IMR-90 (cell line): ENCODE measurements at regions not wholly inside any gene's neighbourhood (a gene's known extent, or its start where the extent isn't known, plus 50 kb on each side); places are given as distances from the start of the nearest gene placed in this dataset.

Experiments
- ATAC-seq: fragments of 200-7000 bp; cut with Tn5 transposase; 2 replicates; pipeline ENCODE4 v1.9.1; 2020; ENCODE audit warnings: low read depth, mild to moderate bottlenecking, moderate library complexity
- BruUV-seq: library from RNA; stranded (reverse); fragments of 400-500 nt; replicated peaks from 2 replicates; lab custom pipeline; 2021; lab: Mats Ljungman, UMichigan
- CTCF ChIA-PET: fragments of 300-600 bp; formaldehyde crosslinking; extraction: SDS; loops from one replicate; lab custom pipeline; 2021; ENCODE audit warnings: antibody characterized with exemption; lab: Yijun Ruan, JAX
- POLR2A ChIA-PET: fragments of 300-600 bp; sonication (Branson Sonifier 250); formaldehyde crosslinking; loops from one replicate; lab custom pipeline; 2022; ENCODE audit warnings: antibody characterized with exemption; ENCODE audit not compliant: unreplicated experiment; lab: Charles Lee
- DNase-seq: peaks from one replicate; pipeline ENCODE4 v3.0.0; 2013
- H2AFZ ChIP-seq: replicated peaks from 2 replicates; pipeline ENCODE3; 2013; ENCODE audit warnings: low read length, mild to moderate bottlenecking; ENCODE audit not compliant: poor library complexity
- H2AK5ac ChIP-seq: 2 replicates; pipeline ENCODE4 v1.6.1; 2013; ENCODE audit warnings: low read depth, low read length, inconsistent platforms
- H2AK9ac ChIP-seq: replicated peaks from 2 replicates; pipeline ENCODE3; 2013; ENCODE audit warnings: mild to moderate bottlenecking, low read depth, low read length, moderate library complexity; ENCODE audit not compliant: poor library complexity
- H2BK120ac ChIP-seq: 2 replicates; pipeline ENCODE4 v1.6.1; 2013; ENCODE audit warnings: low read depth, low read length, inconsistent platforms
- H2BK15ac ChIP-seq: 3 replicates; pipeline ENCODE4 v1.6.1; 2013; ENCODE audit warnings: low read depth, low read length, inconsistent platforms
- H2BK20ac ChIP-seq: 2 replicates; pipeline ENCODE4 v1.6.1; 2013; ENCODE audit warnings: low read depth, mild to moderate bottlenecking, inconsistent platforms, low read length, moderate library complexity
- H2BK5ac ChIP-seq: 2 replicates; pipeline ENCODE4 v1.6.1; 2013; ENCODE audit warnings: mild to moderate bottlenecking, low read depth, low read length, inconsistent platforms; ENCODE audit not compliant: poor library complexity, severe bottlenecking
- H3K14ac ChIP-seq: replicated peaks from 2 replicates; pipeline ENCODE4 v1.6.1; 2013; ENCODE audit warnings: low read depth, low read length, inconsistent platforms
- H3K18ac ChIP-seq: 2 replicates; pipeline ENCODE4 v1.6.1; 2013; ENCODE audit warnings: low read depth, low read length, control low read depth
- H3K23ac ChIP-seq: 2 replicates; pipeline ENCODE4 v1.6.1; 2013; ENCODE audit warnings: low read depth, low read length, inconsistent platforms
- H3K27ac ChIP-seq: 2 replicates; pipeline ENCODE4 v1.5.1; 2013; ENCODE audit warnings: mild to moderate bottlenecking, control low read depth, low read length; ENCODE audit not compliant: insufficient read depth
- H3K27me3 ChIP-seq: 2 replicates; pipeline ENCODE4 v1.6.1; 2013; ENCODE audit warnings: low read length; ENCODE audit not compliant: control insufficient read depth, insufficient read depth
- H3K36me3 ChIP-seq: 2 replicates; pipeline ENCODE4 v1.6.1; 2013; ENCODE audit warnings: low read length, mixed read lengths; ENCODE audit not compliant: control insufficient read depth, insufficient read depth
- H3K4ac ChIP-seq: 2 replicates; pipeline ENCODE4 v1.6.1; 2013; ENCODE audit warnings: low read depth, low read length, inconsistent platforms
- H3K4me1 ChIP-seq: 2 replicates; pipeline ENCODE4 v1.6.1; 2013; ENCODE audit warnings: low read length, mixed read lengths; ENCODE audit not compliant: control insufficient read depth, insufficient read depth
- H3K4me2 ChIP-seq: 2 replicates; pipeline ENCODE4 v1.6.1; 2013; ENCODE audit warnings: low read depth, mild to moderate bottlenecking, control low read depth, low read length, moderate library complexity
- H3K4me3 ChIP-seq: 2 replicates; pipeline ENCODE4 v1.5.1; 2013; ENCODE audit warnings: low read depth, mild to moderate bottlenecking, control low read depth, low read length, moderate library complexity; ENCODE audit not compliant: insufficient read depth
- H3K56ac ChIP-seq: 2 replicates; pipeline ENCODE4 v1.6.1; 2013; ENCODE audit warnings: low read length, inconsistent platforms; ENCODE audit not compliant: insufficient read depth; ENCODE audit errors: extremely low read depth
- H3K79me1 ChIP-seq, 2 experiments: 2 replicates each; pipeline ENCODE4 v1.6.1; 2013; ENCODE audit warnings: low read length in 2 of 2, inconsistent platforms in 1 of 2, low read depth in 1 of 2
- H3K9ac ChIP-seq: 2 replicates; pipeline ENCODE4 v1.6.1; 2013; ENCODE audit warnings: low read depth, low read length, control low read depth
- H3K9me1 ChIP-seq: 2 replicates; pipeline ENCODE4 v1.6.1; 2013; ENCODE audit warnings: low read length, inconsistent platforms; ENCODE audit not compliant: insufficient read depth
- H3K9me3 ChIP-seq: 2 replicates; pipeline ENCODE4 v1.6.1; 2013; ENCODE audit warnings: low read length; ENCODE audit not compliant: control insufficient read depth, insufficient read depth
- H4K20me1 ChIP-seq: 2 replicates; pipeline ENCODE4 v1.6.1; 2013; ENCODE audit warnings: low read length, inconsistent platforms; ENCODE audit not compliant: insufficient read depth
- H4K5ac ChIP-seq: 2 replicates; pipeline ENCODE4 v1.6.1; 2013; ENCODE audit warnings: mild to moderate bottlenecking, low read depth, low read length, control low read depth
- H4K8ac ChIP-seq, 2 experiments: 2 replicates each; pipeline ENCODE4 v1.6.1; 2013; ENCODE audit warnings: low read depth in 2 of 2, low read length in 2 of 2, control low read depth in 1 of 2, inconsistent platforms in 1 of 2
- H4K91ac ChIP-seq: 2 replicates; pipeline ENCODE4 v1.6.1; 2013; ENCODE audit warnings: low read depth, low read length, inconsistent platforms; ENCODE audit not compliant: insufficient read depth
- CHD1 ChIP-seq: IDR thresholded peaks from 2 replicates; pipeline ENCODE4 v1.6.1; 2012; ENCODE audit warnings: low read depth, low read length, improper control_type of control experiment
- MAZ ChIP-seq: IDR thresholded peaks from 2 replicates; pipeline ENCODE4 v1.6.1; 2012; ENCODE audit warnings: low read depth, mild to moderate bottlenecking, low read length, improper control_type of control experiment, moderate library complexity, borderline replicate concordance
- MXI1 ChIP-seq: IDR thresholded peaks from 2 replicates; pipeline ENCODE4 v1.6.1; 2012; ENCODE audit warnings: low read depth, mild to moderate bottlenecking, low read length, moderate library complexity, borderline replicate concordance
- NFE2L2 ChIP-seq: fragments of 150-350 bp; IDR thresholded peaks from 2 replicates; pipeline ENCODE4 v1.6.1; 2016; ENCODE audit warnings: low read depth, mild to moderate bottlenecking, low read length
- RCOR1 ChIP-seq: IDR thresholded peaks from 2 replicates; pipeline ENCODE4 v1.6.1; 2012; ENCODE audit warnings: mild to moderate bottlenecking, low read length, improper control_type of control experiment; ENCODE audit not compliant: insufficient replicate concordance
- RFX5 ChIP-seq: IDR thresholded peaks from 2 replicates; pipeline ENCODE4 v1.8.0; 2012; ENCODE audit warnings: low read depth, mild to moderate bottlenecking, low read length, moderate library complexity
- WGBS, 2 experiments: methylation state at CpG; one replicate each; pipeline versions ENCODE4 v1.1.5 to v1.1.7; 2013; ENCODE audit warnings: missing lambda C conversion rate in 2 of 2; ENCODE audit not compliant: insufficient read length in 1 of 2; ENCODE audit errors: extremely low coverage in 2 of 2; 5-methylcytosine and 5-hydroxymethylcytosine counted together
- dilution Hi-C: fragments of 300-500 bp; cut with HindIII; formaldehyde crosslinking; loops from one replicate; pipeline ENCODE4 v1.14.3; 2018; ENCODE audit warnings: low sequenced_read_pairs; ENCODE audit not compliant: unreplicated experiment
- in situ Hi-C: fragments of 300-500 bp; cut with MboI; formaldehyde crosslinking; loops from 3 replicates; pipeline ENCODE4 v1.14.3; 2019; ENCODE audit warnings: low sequenced_read_pairs, inconsistent platforms, mixed read lengths
- intact Hi-C: fragments of 100-400 bp; cut with micrococcal nuclease; formaldehyde crosslinking; loops from 2 replicates; pipeline ENCODE4 v1.10.0; 2022
- TF ChIP-seq, protein P1 (sequence below): conservative IDR thresholded peaks from 2 replicates; pipeline ENCODE4 v1.5.1; 2012; ENCODE audit warnings: mild to moderate bottlenecking, low read depth, low read length, improper control_type of control experiment
- TF ChIP-seq, protein P2 (sequence below): fragments of 150-350 bp; IDR thresholded peaks from 2 replicates; pipeline ENCODE4 v1.6.1; 2016; ENCODE audit warnings: low read depth, mild to moderate bottlenecking, low read length, moderate library complexity, borderline replicate concordance

DNA sequence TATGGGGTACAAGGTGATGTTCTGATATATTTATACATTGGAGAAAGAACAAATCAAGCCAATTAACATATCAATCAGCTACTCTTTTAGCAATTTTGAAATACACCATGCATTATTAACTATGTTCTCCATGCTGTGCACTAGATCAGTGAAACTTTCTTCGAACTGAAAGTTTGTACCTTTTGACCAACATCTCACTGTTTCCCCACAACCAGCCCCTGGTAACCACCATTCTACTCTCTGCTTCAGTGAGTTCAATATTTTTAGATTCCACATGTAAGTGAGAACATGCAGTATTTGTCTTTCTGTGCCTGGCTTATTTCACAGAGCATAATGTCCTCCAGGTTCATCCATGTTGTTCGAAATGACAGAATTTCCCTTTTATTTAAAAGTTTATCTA is 246.1 kb upstream of the VCX start:
- WGBS, 2 experiments: no CpG with 5 or more reads among the region's 2 CpGs
- no peak overlapping the region for H2BK5ac ChIP-seq
- no peak overlapping the region for H4K5ac ChIP-seq
- no peak overlapping the region for H3K4me2 ChIP-seq
- no peaks in the 10 kb centered on the region for H3K36me3 ChIP-seq
- H4K8ac ChIP-seq: no peak overlapping the region
- H3K56ac ChIP-seq: no peak overlapping the region
- TF ChIP-seq, protein P1, sequence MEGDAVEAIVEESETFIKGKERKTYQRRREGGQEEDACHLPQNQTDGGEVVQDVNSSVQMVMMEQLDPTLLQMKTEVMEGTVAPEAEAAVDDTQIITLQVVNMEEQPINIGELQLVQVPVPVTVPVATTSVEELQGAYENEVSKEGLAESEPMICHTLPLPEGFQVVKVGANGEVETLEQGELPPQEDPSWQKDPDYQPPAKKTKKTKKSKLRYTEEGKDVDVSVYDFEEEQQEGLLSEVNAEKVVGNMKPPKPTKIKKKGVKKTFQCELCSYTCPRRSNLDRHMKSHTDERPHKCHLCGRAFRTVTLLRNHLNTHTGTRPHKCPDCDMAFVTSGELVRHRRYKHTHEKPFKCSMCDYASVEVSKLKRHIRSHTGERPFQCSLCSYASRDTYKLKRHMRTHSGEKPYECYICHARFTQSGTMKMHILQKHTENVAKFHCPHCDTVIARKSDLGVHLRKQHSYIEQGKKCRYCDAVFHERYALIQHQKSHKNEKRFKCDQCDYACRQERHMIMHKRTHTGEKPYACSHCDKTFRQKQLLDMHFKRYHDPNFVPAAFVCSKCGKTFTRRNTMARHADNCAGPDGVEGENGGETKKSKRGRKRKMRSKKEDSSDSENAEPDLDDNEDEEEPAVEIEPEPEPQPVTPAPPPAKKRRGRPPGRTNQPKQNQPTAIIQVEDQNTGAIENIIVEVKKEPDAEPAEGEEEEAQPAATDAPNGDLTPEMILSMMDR: no peak
- no peak for TF ChIP-seq RFX5
- TF ChIP-seq MXI1: no peak
- no peak for TF ChIP-seq MAZ
- TF ChIP-seq, protein P2, sequence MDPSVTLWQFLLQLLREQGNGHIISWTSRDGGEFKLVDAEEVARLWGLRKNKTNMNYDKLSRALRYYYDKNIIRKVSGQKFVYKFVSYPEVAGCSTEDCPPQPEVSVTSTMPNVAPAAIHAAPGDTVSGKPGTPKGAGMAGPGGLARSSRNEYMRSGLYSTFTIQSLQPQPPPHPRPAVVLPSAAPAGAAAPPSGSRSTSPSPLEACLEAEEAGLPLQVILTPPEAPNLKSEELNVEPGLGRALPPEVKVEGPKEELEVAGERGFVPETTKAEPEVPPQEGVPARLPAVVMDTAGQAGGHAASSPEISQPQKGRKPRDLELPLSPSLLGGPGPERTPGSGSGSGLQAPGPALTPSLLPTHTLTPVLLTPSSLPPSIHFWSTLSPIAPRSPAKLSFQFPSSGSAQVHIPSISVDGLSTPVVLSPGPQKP: no peak
- TF ChIP-seq CHD1: no peak
- no peak for TF ChIP-seq RCOR1
- no peak for TF ChIP-seq NFE2L2
- H2AK9ac ChIP-seq: no peak overlapping the region
- H3K4me3 ChIP-seq: no peak overlapping the region
- no peaks in the 10 kb centered on the region for H3K27me3 ChIP-seq
- H2AFZ ChIP-seq: no peak overlapping the region
- no peak overlapping the region for H3K18ac ChIP-seq
- H3K23ac ChIP-seq: no peak overlapping the region
- BruUV-seq: no TSS peak
- no peaks in the 10 kb centered on the region for H3K79me1 ChIP-seq
- no peak overlapping the region for H2BK20ac ChIP-seq
- no peak overlapping the region for H2BK15ac ChIP-seq
- H3K4me1 ChIP-seq: no peaks in the 10 kb centered on the region
- ChIA-PET CTCF (no interaction called here), POLR2A (no interaction called here)
- H4K91ac ChIP-seq: no peak overlapping the region
- peaks cover 2% of the 10 kb centered on the region for H3K9me3 ChIP-seq
- DNase-seq: no peak
- in situ Hi-C loops: no loop called here
- no peak overlapping the region for H2BK120ac ChIP-seq
- H2AK5ac ChIP-seq: no peak overlapping the region
- H3K27ac ChIP-seq: no peak overlapping the region
- H3K4ac ChIP-seq: no peak overlapping the region
- no peak for ATAC-seq
- no peaks in the 10 kb centered on the region for H4K20me1 ChIP-seq
- dilution Hi-C loops: no loop called here
- no peak overlapping the region for H3K9ac ChIP-seq
- no peak overlapping the region for H3K14ac ChIP-seq
- H3K9me1 ChIP-seq: no peaks in the 10 kb centered on the region
- intact Hi-C loops: no loop called here
